ENCODE measurements at regions not wholly inside any gene's neighbourhood (a gene's known extent, or its start where the extent isn't known, plus 50 kb on each side); places are given as distances from the start of the nearest gene placed in this dataset.

DNA sequence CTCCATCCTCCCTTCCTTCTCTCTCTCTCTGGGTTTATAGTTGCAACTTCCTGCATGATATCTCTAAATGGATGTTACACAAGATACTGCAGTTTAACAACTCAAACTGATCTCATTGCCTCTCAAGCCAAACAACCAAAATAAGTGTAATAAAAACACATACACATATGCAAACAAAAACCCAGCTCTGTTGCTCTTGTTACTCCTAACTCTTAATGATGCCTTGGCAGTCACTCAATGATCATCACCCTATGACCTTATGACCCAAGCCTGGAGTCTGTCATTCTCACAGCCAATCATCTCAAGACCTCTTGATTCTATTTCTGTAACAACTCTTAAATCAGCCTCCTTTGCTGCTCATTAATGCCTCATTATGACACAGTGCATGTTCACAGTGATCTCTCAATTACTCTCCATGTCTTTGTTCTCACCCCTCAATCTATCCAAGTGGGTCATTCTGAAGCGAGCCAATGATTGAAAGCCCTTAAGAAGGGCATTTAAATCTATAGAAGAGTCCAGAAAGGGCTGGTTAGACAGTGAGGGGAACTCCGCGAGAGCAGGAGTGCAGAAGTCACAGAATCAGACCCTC, 210.9 kb downstream of the INHBA start:
- H3K4me3 ChIP-seq: no peak overlapping the region
- ATAC-seq (no peak), FAIRE-seq (no peak), DNase-seq (ENCODE audit: low read depth, low spot score) (no peak)
- 33% methylated on average over 3 of the region's 3 CpGs for WGBS (ENCODE audit: insufficient coverage, insufficient replicate concordance, low lambda C conversion rate, missing lambda C conversion rate)
- ChIA-PET CTCF (no interaction called here), POLR2A (no interaction called here), SMC1A (ENCODE audit: uncharacterized antibody, unreplicated experiment) (interaction anchor here (0.9 kb wide), 1 partner anchor 255 kb away, joined by 3 read pairs; no protein-coding TSS in a partner anchor), RAD21 (ENCODE audit: unreplicated experiment) (no interaction called here)
- no peaks in the 10 kb centered on the region for H3K4me1 ChIP-seq (ENCODE audit: control insufficient read depth, insufficient read depth, low read length)
- H3K27ac ChIP-seq (ENCODE audit: control insufficient read depth, insufficient read depth): no peak overlapping the region
- in situ Hi-C loops (cut with MboI): no loop called here
- no peaks in the 10 kb centered on the region for H3K27me3 ChIP-seq (replicated peaks in 1 of 2; ENCODE audit: control insufficient read depth in 2 of 2, insufficient read depth in 2 of 2, low read length in 1 of 2)
- H4K20me1 ChIP-seq (ENCODE audit: control insufficient read depth, insufficient read depth): no peaks in the 10 kb centered on the region
- BruUV-seq (replicated peaks): no TSS peak
- H3K9me3 ChIP-seq (replicated peaks; ENCODE audit: control insufficient read depth, insufficient read depth, low read length): no peaks in the 10 kb centered on the region
- no peaks in the 10 kb centered on the region for H3K79me2 ChIP-seq (ENCODE audit: control insufficient read depth, insufficient read depth, low read length)
- no peaks in the 10 kb centered on the region for H3K36me3 ChIP-seq (ENCODE audit: control insufficient read depth in 2 of 2, insufficient read depth in 2 of 2, low read length in 1 of 2)
- TF ChIP-seq, protein P1, sequence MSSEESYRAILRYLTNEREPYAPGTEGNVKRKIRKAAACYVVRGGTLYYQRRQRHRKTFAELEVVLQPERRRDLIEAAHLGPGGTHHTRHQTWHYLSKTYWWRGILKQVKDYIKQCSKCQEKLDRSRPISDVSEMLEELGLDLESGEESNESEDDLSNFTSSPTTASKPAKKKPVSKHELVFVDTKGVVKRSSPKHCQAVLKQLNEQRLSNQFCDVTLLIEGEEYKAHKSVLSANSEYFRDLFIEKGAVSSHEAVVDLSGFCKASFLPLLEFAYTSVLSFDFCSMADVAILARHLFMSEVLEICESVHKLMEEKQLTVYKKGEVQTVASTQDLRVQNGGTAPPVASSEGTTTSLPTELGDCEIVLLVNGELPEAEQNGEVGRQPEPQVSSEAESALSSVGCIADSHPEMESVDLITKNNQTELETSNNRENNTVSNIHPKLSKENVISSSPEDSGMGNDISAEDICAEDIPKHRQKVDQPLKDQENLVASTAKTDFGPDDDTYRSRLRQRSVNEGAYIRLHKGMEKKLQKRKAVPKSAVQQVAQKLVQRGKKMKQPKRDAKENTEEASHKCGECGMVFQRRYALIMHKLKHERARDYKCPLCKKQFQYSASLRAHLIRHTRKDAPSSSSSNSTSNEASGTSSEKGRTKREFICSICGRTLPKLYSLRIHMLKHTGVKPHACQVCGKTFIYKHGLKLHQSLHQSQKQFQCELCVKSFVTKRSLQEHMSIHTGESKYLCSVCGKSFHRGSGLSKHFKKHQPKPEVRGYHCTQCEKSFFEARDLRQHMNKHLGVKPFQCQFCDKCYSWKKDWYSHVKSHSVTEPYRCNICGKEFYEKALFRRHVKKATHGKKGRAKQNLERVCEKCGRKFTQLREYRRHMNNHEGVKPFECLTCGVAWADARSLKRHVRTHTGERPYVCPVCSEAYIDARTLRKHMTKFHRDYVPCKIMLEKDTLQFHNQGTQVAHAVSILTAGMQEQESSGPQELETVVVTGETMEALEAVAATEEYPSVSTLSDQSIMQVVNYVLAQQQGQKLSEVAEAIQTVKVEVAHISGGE (CRISPR knock-in tag; IDR thresholded peaks at IDR 0.05): no peak
- TF ChIP-seq E2F4 (IDR thresholded peaks at IDR 0.05; ENCODE audit: low read depth, low read length) (no peak), KAT2A (conservative IDR thresholded peaks at IDR 0.05; ENCODE audit: control insufficient read depth, low read depth, low read length) (no peak), KDM1A (IDR thresholded peaks at IDR 0.05; ENCODE audit: borderline replicate concordance) (no peak), NR2F1 (conservative IDR thresholded peaks at IDR 0.05) (0 out of 2 replicates have a peak, but pooled peaks have one; percentile 13), MEF2A (IDR thresholded peaks at IDR 0.05; ENCODE audit: insufficient read depth, low read depth, low read length) (no peak), SMC3 (IDR thresholded peaks at IDR 0.05; ENCODE audit: borderline replicate concordance, low read length) (no peak), MTA2 (IDR thresholded peaks at IDR 0.05; ENCODE audit: low read depth) (peak; percentile 9; the same call in 1 of the 2 replicates), NR2C1 (IDR thresholded peaks at IDR 0.05) (no peak), SRF (IDR thresholded peaks at IDR 0.05; ENCODE audit: low read depth in 2 of 2, low read length in 2 of 2) (no peak), HDGF (IDR thresholded peaks at IDR 0.05) (no peak), ZZZ3 (IDR thresholded peaks at IDR 0.05; ENCODE audit: control insufficient read depth, insufficient read length, low read depth) (no peak)
- TF ChIP-seq, protein P2, sequence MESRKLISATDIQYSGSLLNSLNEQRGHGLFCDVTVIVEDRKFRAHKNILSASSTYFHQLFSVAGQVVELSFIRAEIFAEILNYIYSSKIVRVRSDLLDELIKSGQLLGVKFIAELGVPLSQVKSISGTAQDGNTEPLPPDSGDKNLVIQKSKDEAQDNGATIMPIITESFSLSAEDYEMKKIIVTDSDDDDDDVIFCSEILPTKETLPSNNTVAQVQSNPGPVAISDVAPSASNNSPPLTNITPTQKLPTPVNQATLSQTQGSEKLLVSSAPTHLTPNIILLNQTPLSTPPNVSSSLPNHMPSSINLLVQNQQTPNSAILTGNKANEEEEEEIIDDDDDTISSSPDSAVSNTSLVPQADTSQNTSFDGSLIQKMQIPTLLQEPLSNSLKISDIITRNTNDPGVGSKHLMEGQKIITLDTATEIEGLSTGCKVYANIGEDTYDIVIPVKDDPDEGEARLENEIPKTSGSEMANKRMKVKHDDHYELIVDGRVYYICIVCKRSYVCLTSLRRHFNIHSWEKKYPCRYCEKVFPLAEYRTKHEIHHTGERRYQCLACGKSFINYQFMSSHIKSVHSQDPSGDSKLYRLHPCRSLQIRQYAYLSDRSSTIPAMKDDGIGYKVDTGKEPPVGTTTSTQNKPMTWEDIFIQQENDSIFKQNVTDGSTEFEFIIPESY (IDR thresholded peaks at IDR 0.05): no peak
- no peak overlapping the region for H3K9ac ChIP-seq (ENCODE audit: control insufficient read depth, insufficient read depth, low read length)
- intact Hi-C loops (cut with micrococcal nuclease; ENCODE audit: unreplicated experiment): no loop called here
- H2AFZ ChIP-seq (ENCODE audit: control insufficient read depth, low read depth, low read length): no peak overlapping the region
- H3K4me2 ChIP-seq (ENCODE audit: control insufficient read depth, insufficient read depth): no peak overlapping the region

All from GM12878 (cell line).